ENCODE measurements at regions not wholly inside any gene's neighbourhood (a gene's known extent, or its start where the extent isn't known, plus 50 kb on each side); places are given as distances from the start of the nearest gene placed in this dataset.

- Histone ChIP-seq H3K4me3 (ENCODE audit: low read depth in 2 of 2, low read length in 2 of 2) (no peak overlapping the region), H3K36me3 (ENCODE audit: control insufficient read depth, insufficient read depth, low read length) (no peaks in the 10 kb centered on the region), H3K4me1 (ENCODE audit: control insufficient read depth, insufficient read depth, low read length) (no peaks in the 10 kb centered on the region), H3K27me3 (ENCODE audit: control insufficient read depth, insufficient read depth, low read length) (no peaks in the 10 kb centered on the region), H3K9me3 (ENCODE audit: control insufficient read depth, insufficient read depth, low read depth, low read length) (no peaks in the 10 kb centered on the region), H3K27ac (ENCODE audit: low read length) (no peak overlapping the region)
- ATAC-seq (no peak), DNase-seq (ENCODE audit: low read depth, low spot score) (no peak)
- ChIA-PET CTCF (no interaction called here), POLR2A (no interaction called here)
- intact Hi-C loops (cut with micrococcal nuclease; ENCODE audit: unreplicated experiment): no loop called here
- TF ChIP-seq TCF7L2 (IDR thresholded peaks at IDR 0.05; ENCODE audit: low read depth, low read length) (no peak), REST (IDR thresholded peaks at IDR 0.05; ENCODE audit: insufficient read depth in 1 of 2, low read depth in 2 of 2, low read length in 1 of 2) (no peak), SIN3A (IDR thresholded peaks at IDR 0.05; ENCODE audit: borderline replicate concordance, insufficient read depth, low read depth, low read length) (no peak), POLR2AphosphoS5 (IDR thresholded peaks at IDR 0.05; ENCODE audit: low read depth, low read length) (no peak)
- TF ChIP-seq, protein P1, sequence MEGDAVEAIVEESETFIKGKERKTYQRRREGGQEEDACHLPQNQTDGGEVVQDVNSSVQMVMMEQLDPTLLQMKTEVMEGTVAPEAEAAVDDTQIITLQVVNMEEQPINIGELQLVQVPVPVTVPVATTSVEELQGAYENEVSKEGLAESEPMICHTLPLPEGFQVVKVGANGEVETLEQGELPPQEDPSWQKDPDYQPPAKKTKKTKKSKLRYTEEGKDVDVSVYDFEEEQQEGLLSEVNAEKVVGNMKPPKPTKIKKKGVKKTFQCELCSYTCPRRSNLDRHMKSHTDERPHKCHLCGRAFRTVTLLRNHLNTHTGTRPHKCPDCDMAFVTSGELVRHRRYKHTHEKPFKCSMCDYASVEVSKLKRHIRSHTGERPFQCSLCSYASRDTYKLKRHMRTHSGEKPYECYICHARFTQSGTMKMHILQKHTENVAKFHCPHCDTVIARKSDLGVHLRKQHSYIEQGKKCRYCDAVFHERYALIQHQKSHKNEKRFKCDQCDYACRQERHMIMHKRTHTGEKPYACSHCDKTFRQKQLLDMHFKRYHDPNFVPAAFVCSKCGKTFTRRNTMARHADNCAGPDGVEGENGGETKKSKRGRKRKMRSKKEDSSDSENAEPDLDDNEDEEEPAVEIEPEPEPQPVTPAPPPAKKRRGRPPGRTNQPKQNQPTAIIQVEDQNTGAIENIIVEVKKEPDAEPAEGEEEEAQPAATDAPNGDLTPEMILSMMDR (IDR thresholded peaks at IDR 0.05): no peak
- no TSS peak for BruUV-seq (replicated peaks)
- in situ Hi-C loops (cut with HindIII; ENCODE audit: low pct_unique_long_range_greater_than_20kb, low sequenced_read_pairs): no loop called here
Observed at GRCh38 chr9:12627096-12627495, 66.1 kb upstream of the TYRP1 start.

GRCh38 chr9:12628546-12628945 lies 64.6 kb upstream of the TYRP1 start:
- Histone ChIP-seq H3K4me3 (ENCODE audit: low read depth in 2 of 2, low read length in 2 of 2) (no peak overlapping the region), H3K27ac (ENCODE audit: low read length) (no peak overlapping the region), H3K27me3 (ENCODE audit: control insufficient read depth, insufficient read depth, low read length) (no peaks in the 10 kb centered on the region), H3K36me3 (ENCODE audit: control insufficient read depth, insufficient read depth, low read length) (no peaks in the 10 kb centered on the region), H3K9me3 (ENCODE audit: control insufficient read depth, insufficient read depth, low read depth, low read length) (no peaks in the 10 kb centered on the region), H3K4me1 (ENCODE audit: control insufficient read depth, insufficient read depth, low read length) (no peaks in the 10 kb centered on the region)
- BruUV-seq (replicated peaks): no TSS peak
- TF ChIP-seq, protein P1 (IDR thresholded peaks at IDR 0.05): no peak
- no peak for TF ChIP-seq REST (IDR thresholded peaks at IDR 0.05; ENCODE audit: insufficient read depth in 1 of 2, low read depth in 2 of 2, low read length in 1 of 2)
- TF ChIP-seq SIN3A (IDR thresholded peaks at IDR 0.05; ENCODE audit: borderline replicate concordance, insufficient read depth, low read depth, low read length): no peak
- TF ChIP-seq TCF7L2 (IDR thresholded peaks at IDR 0.05; ENCODE audit: low read depth, low read length): no peak
- no peak for TF ChIP-seq POLR2AphosphoS5 (IDR thresholded peaks at IDR 0.05; ENCODE audit: low read depth, low read length)
- intact Hi-C loops (cut with micrococcal nuclease; ENCODE audit: unreplicated experiment): no loop called here
- ChIA-PET POLR2A (no interaction called here), CTCF (no interaction called here)
- ATAC-seq (no peak), DNase-seq (ENCODE audit: low read depth, low spot score) (no peak)
- in situ Hi-C loops (cut with HindIII; ENCODE audit: low pct_unique_long_range_greater_than_20kb, low sequenced_read_pairs): no loop called here

Data from Panc1 (cell line).